ENCODE measurements at regions not wholly inside any gene's neighbourhood (a gene's known extent, or its start where the extent isn't known, plus 50 kb on each side); places are given as distances from the start of the nearest gene placed in this dataset.

- DNase-seq: no peak
Observed at GRCh38 chr5:34570143-34570542, 86.0 kb upstream of the RAI14 start.

- DNase-seq: no peak
Observed at GRCh38 chr5:34570721-34571676, 85.1 kb upstream of the RAI14 start.

- DNase-seq: no peak
Observed at GRCh38 chr5:34571677-34572041, 84.5 kb upstream of the RAI14 start.

- DNase-seq: no peak
Observed at GRCh38 chr5:34574936-34575467, 81.1 kb upstream of the RAI14 start.

GRCh38 chr5:34576891-34577666, 79.0 kb upstream of the RAI14 start:
- no peak for DNase-seq

- DNase-seq: no peak
Observed at GRCh38 chr5:34578962-34579361, 77.2 kb upstream of the RAI14 start.

GRCh38 chr5:34580983-34581382, 75.1 kb upstream of the RAI14 start:
- no peak for DNase-seq

GRCh38 chr5:34582371-34582770, 73.8 kb upstream of the RAI14 start:
- no peak for DNase-seq

- no peak for DNase-seq
Observed at GRCh38 chr5:34583167-34583566, 73.0 kb upstream of the RAI14 start.

- DNase-seq: no peak
Observed at GRCh38 chr5:34584165-34584564, 72.0 kb upstream of the RAI14 start.

- DNase-seq: no peak
Observed at GRCh38 chr5:34585601-34586104, 70.5 kb upstream of the RAI14 start.

GRCh38 chr5:34586117-34586885, 69.8 kb upstream of the RAI14 start:
- no peak for DNase-seq

GRCh38 chr5:34587355-34588241, 68.5 kb upstream of the RAI14 start:
- DNase-seq: no peak

- no peak for DNase-seq
Observed at GRCh38 chr5:34589832-34590231, 66.3 kb upstream of the RAI14 start.

GRCh38 chr5:34591723-34592122, 64.4 kb upstream of the RAI14 start:
- DNase-seq: no peak

GRCh38 chr5:34597034-34598027, 58.8 kb upstream of the RAI14 start:
- no peak for DNase-seq

GRCh38 chr5:34598177-34598794, 57.8 kb upstream of the RAI14 start:
- no peak for DNase-seq

- no peak for DNase-seq
Observed at GRCh38 chr5:34599471-34600117, 56.5 kb upstream of the RAI14 start.

- no peak for DNase-seq
Observed at GRCh38 chr5:34600118-34600493, 56.0 kb upstream of the RAI14 start.

Data from SHP77 treated with DMSO at 0.1 percent for 48 hours (cell line).